A673 (cell line): ENCODE measurements at regions not wholly inside any gene's neighbourhood (a gene's known extent, or its start where the extent isn't known, plus 50 kb on each side); places are given as distances from the start of the nearest gene placed in this dataset.

Source experiments
- BruUV-seq: library from RNA; stranded (reverse); fragments of 400-500 nt; replicated peaks from 2 replicates; lab custom pipeline; 2021; lab: Mats Ljungman, UMichigan
- CTCF ChIA-PET: fragments of 300-600 bp; sonication (Branson Sonifier 250); formaldehyde crosslinking; loops from one replicate; lab custom pipeline; 2022; ENCODE audit warnings: antibody characterized with exemption; lab: Charles Lee
- POLR2A ChIA-PET: fragments of 300-600 bp; sonication (Branson Sonifier 250); formaldehyde crosslinking; loops from one replicate; lab custom pipeline; 2022; ENCODE audit warnings: antibody characterized with exemption; ENCODE audit not compliant: low non-redundant PET; lab: Charles Lee
- DNase-seq: peaks from one replicate; pipeline ENCODE4 v3.0.0-alpha.2; 2015; ENCODE audit warnings: low spot score
- H3K27ac ChIP-seq: fragments of 200-600 bp; sonication (generic); 2 replicates; pipeline ENCODE4 v1.5.1; 2016; ENCODE audit warnings: mixed run types, low read depth, mild to moderate bottlenecking, mixed read lengths, antibody characterized with exemption, low read length; ENCODE audit not compliant: poor library complexity, severe bottlenecking
- H3K27me3 ChIP-seq: fragments of 200-600 bp; sonication (generic); replicated peaks from 2 replicates; pipeline ENCODE4 v1.6.1; 2017; ENCODE audit warnings: mixed run types, low read depth, mild to moderate bottlenecking, mixed read lengths, antibody characterized with exemption, low read length; ENCODE audit not compliant: insufficient read depth, poor library complexity
- H3K36me3 ChIP-seq: fragments of 200-600 bp; sonication (generic); 2 replicates; pipeline ENCODE4 v1.6.1; 2016; ENCODE audit warnings: mixed run types, mild to moderate bottlenecking, mixed read lengths, antibody characterized with exemption, low read length; ENCODE audit not compliant: insufficient read depth, poor library complexity, severe bottlenecking
- H3K4me1 ChIP-seq: fragments of 200-600 bp; sonication (generic); 2 replicates; pipeline ENCODE4 v1.6.1; 2017; ENCODE audit warnings: mixed run types, mild to moderate bottlenecking, mixed read lengths, antibody characterized with exemption, low read length; ENCODE audit not compliant: insufficient read depth, poor library complexity, severe bottlenecking
- H3K4me3 ChIP-seq: fragments of 200-600 bp; sonication (generic); 2 replicates; pipeline ENCODE4 v1.5.1; 2016; ENCODE audit warnings: low read depth, mixed run types, mild to moderate bottlenecking, mixed read lengths, low read length; ENCODE audit not compliant: poor library complexity, severe bottlenecking
- H3K9me3 ChIP-seq: fragments of 200-600 bp; sonication (generic); 2 replicates; pipeline ENCODE4 v1.6.1; 2016; ENCODE audit warnings: mixed run types, low read depth, mild to moderate bottlenecking, mixed read lengths, antibody characterized with exemption, low read length; ENCODE audit not compliant: poor library complexity, severe bottlenecking
- CTCF ChIP-seq: fragments of 300-800, 200-600 bp; sonication (generic); conservative IDR thresholded peaks from 2 replicates; pipeline ENCODE4 v1.5.1; 2017; ENCODE audit warnings: low read depth, mild to moderate bottlenecking, antibody characterized with exemption, low read length, moderate library complexity, mixed read lengths
- EZH2 ChIP-seq: fragments of 200-600 bp; sonication (generic); IDR thresholded peaks from 2 replicates; pipeline ENCODE4 v1.6.1; 2017; ENCODE audit warnings: borderline replicate concordance, low read depth, mild to moderate bottlenecking, mixed read lengths, antibody characterized with exemption, low read length; ENCODE audit not compliant: poor library complexity, severe bottlenecking
- intact Hi-C: fragments of 100-400 bp; cut with micrococcal nuclease; formaldehyde crosslinking; loops from one replicate; pipeline ENCODE4 v1.10.0; 2022; ENCODE audit not compliant: unreplicated experiment

GRCh38 chr5:167614294-167615021, 677.0 kb upstream of the WWC1 start:
- POLR2A ChIA-PET: no interaction called here
- no TSS peak for BruUV-seq
- no peak overlapping the region for H3K4me3 ChIP-seq
- no peaks in the 10 kb centered on the region for H3K9me3 ChIP-seq
- peaks cover 52% of the 10 kb centered on the region for H3K4me1 ChIP-seq
- DNase-seq: peak; percentile 69
- no peak for TF ChIP-seq EZH2
- TF ChIP-seq CTCF: no peak
- H3K27me3 ChIP-seq: no peaks in the 10 kb centered on the region
- CTCF ChIA-PET: no interaction called here
- intact Hi-C loops: no loop called here
- no peaks in the 10 kb centered on the region for H3K36me3 ChIP-seq
- peak overlapping the region; percentile 4 for H3K27ac ChIP-seq

- Histone ChIP-seq H3K36me3 (no peaks in the 10 kb centered on the region), H3K27me3 (no peaks in the 10 kb centered on the region), H3K4me3 (no peak overlapping the region), H3K9me3 (no peaks in the 10 kb centered on the region), H3K27ac (no peak overlapping the region), H3K4me1 (peaks cover 70% of the 10 kb centered on the region)
- ChIA-PET CTCF (no interaction called here), POLR2A (no interaction called here)
- peak; percentile 53 for DNase-seq
- TF ChIP-seq EZH2 (no peak), CTCF (no peak)
- intact Hi-C loops: no loop called here
- BruUV-seq: no TSS peak
These were observed 675.2 kb upstream of the WWC1 start for GRCh38 chr5:167616043-167616890.

GRCh38 chr5:167623354-167623753, 668.1 kb upstream of the WWC1 start:
- Histone ChIP-seq H3K27ac (no peak overlapping the region), H3K9me3 (no peaks in the 10 kb centered on the region), H3K4me3 (no peak overlapping the region), H3K4me1 (peaks cover 37% of the 10 kb centered on the region), H3K27me3 (no peaks in the 10 kb centered on the region), H3K36me3 (no peaks in the 10 kb centered on the region)
- intact Hi-C loops: no loop called here
- no TSS peak for BruUV-seq
- no peak for DNase-seq
- CTCF ChIA-PET: no interaction called here
- no peak for TF ChIP-seq CTCF
- TF ChIP-seq EZH2: no peak
- POLR2A ChIA-PET: no interaction called here
